Spleen (tissue), 11 donors: ENCODE measurements at regions not wholly inside any gene's neighbourhood (a gene's known extent, or its start where the extent isn't known, plus 50 kb on each side); places are given as distances from the start of the nearest gene placed in this dataset.

Experiments used
- DNase-seq: peaks from one replicate; pipeline ENCODE4 v3.0.0-alpha.2; 2020
- H3K27ac ChIP-seq, 8 donors: fragments of 200-600 bp; sonication (generic) in 7 of 8; 1 replicate in 4 of 8; 2 replicates in 4 of 8; pipeline versions ENCODE4 v1.5.0 to v1.8.0; 2016 to 2021; ENCODE audit warnings: inconsistent platforms in 4 of 8, mild to moderate bottlenecking in 4 of 8, moderate library complexity in 1 of 8
- H3K27me3 ChIP-seq, 7 donors: fragments of 200-600 bp; sonication (generic) in 6 of 7; replicated peaks in 1 of 7; 1 replicate in 4 of 7; 2 replicates in 3 of 7; pipeline versions ENCODE4 v1.5.0 to v1.8.0; 2016 to 2021; ENCODE audit warnings: inconsistent platforms in 3 of 7, mild to moderate bottlenecking in 1 of 7
- H3K36me3 ChIP-seq, 6 donors: fragments of 200-600 bp; sonication (generic) in 5 of 6; 1 replicate in 4 of 6; 2 replicates in 2 of 6; pipeline versions ENCODE4 v1.5.0 to v1.8.0; 2016 to 2021; ENCODE audit warnings: inconsistent platforms in 2 of 6
- H3K4me1 ChIP-seq, 6 donors: fragments of 200-600 bp; sonication (generic) in 5 of 6; 1 replicate in 3 of 6; 2 replicates in 3 of 6; pipeline versions ENCODE4 v1.5.0 to v1.8.0; 2016 to 2021; ENCODE audit warnings: inconsistent platforms in 3 of 6
- H3K4me3 ChIP-seq, 8 donors: fragments of 200-600 bp; sonication (generic) in 7 of 8; 1 replicate in 4 of 8; 2 replicates in 4 of 8; pipeline versions ENCODE4 v1.5.0 to v1.8.0; 2016 to 2021; ENCODE audit warnings: inconsistent platforms in 4 of 8, mild to moderate bottlenecking in 4 of 8, moderate library complexity in 2 of 8
- H3K9me3 ChIP-seq, 8 donors: fragments of 200-600 bp; sonication (generic) in 7 of 8; 1 replicate in 4 of 8; 2 replicates in 4 of 8; pipeline versions ENCODE4 v1.5.0 to v1.8.0; 2016 to 2021; ENCODE audit warnings: inconsistent platforms in 4 of 8
- CTCF ChIP-seq, 11 experiments: fragments of 200-600 bp in 7 of 11; fragments of 450-650 bp in 4 of 11; sonication (generic) in 4 of 11; IDR thresholded peaks in 8 of 11; conservative IDR thresholded peaks in 3 of 11; 1 replicate in 7 of 11; 2 replicates in 4 of 11; pipeline versions ENCODE4 v1.4.0 to v1.8.0; 2016 to 2021; ENCODE audit warnings: antibody characterized with exemption in 11 of 11, inconsistent platforms in 4 of 11, mild to moderate bottlenecking in 1 of 11
- POLR2A ChIP-seq, 3 donors: fragments of 450-650 bp; IDR thresholded peaks; one replicate each; pipeline ENCODE4 v1.5.1; 2017; ENCODE audit warnings: antibody characterized with exemption in 3 of 3, mild to moderate bottlenecking in 1 of 3
- POLR2AphosphoS5 ChIP-seq, 3 donors: sonication (generic); formaldehyde crosslinking; IDR thresholded peaks; one replicate each; pipeline ENCODE4 v1.5.1; 2017; ENCODE audit warnings: antibody characterized with exemption in 3 of 3
- WGBS, 5 donors: extraction: QIAGEN DNeasy Blood & Tissue Kit in 3 of 5; methylation state at CpG; one replicate each; pipeline versions ENCODE4 v1.1.5 to v1.1.7; 2013 to 2018; 5-methylcytosine and 5-hydroxymethylcytosine counted together
- intact Hi-C: fragments of 100-400 bp; cut with DNase I; formaldehyde crosslinking; loops from one replicate; pipeline ENCODE4 v1.15.0; 2023; ENCODE audit warnings: low total_unique reads
- donor health status: healthy with polysubstance abuse.
- donor health status: DM: no; HTN: no; CAD: no; lungs with moderate emphysema.
- donor health status: DM: no; HTN: no; CAD: no.
- donor health status: Bipolar disorder and iron deficiency.
- donor health status: healthy.
- donor health status: DM: no; HTN: no; CAD: no.
- donor health status: DM: yes; HTN: yes; CAD: no.

GRCh38 chr20:22420116-22420598, 164.2 kb downstream of the FOXA2 start:
- no peak for DNase-seq

GRCh38 chr20:22418738-22419137, 165.6 kb downstream of the FOXA2 start:
- no peak overlapping the region for H3K4me3 ChIP-seq
- no peaks in the 10 kb centered on the region for H3K9me3 ChIP-seq

More at GRCh38 chr20:22420116-22420598, 164.2 kb downstream of the FOXA2 start:
- Histone ChIP-seq H3K27me3 (peaks cover 0 to 4% (median 0%) of the 10 kb centered on the region in 7 donors), H3K9me3 (no peaks in the 10 kb centered on the region), H3K27ac (no peak overlapping the region), H3K4me3 (no peak overlapping the region), H3K4me1 (no peaks in the 10 kb centered on the region), H3K36me3 (no peaks in the 10 kb centered on the region)
- no peak for TF ChIP-seq CTCF (IDR thresholded peaks at IDR 0.05 in 8 of 11, conservative IDR thresholded peaks at IDR 0.05 in 3 of 11)
- intact Hi-C loops: no loop called here
- 90 to 94% (median 92%) methylated on average over 3 of the region's 3 CpGs for WGBS, 5 donors

GRCh38 chr20:22414305-22414742, 170.0 kb downstream of the FOXA2 start:
- DNase-seq: no peak
- 17 to 37% (median 34%) methylated on average over 4 of the region's 4 CpGs for WGBS, 5 donors
- peaks cover 0 to 4% (median 0%) of the 10 kb centered on the region in 7 donors for H3K27me3 ChIP-seq
- no peaks in the 10 kb centered on the region for H3K9me3 ChIP-seq
- H3K4me1 ChIP-seq: no peaks in the 10 kb centered on the region
- no peak overlapping the region for H3K4me3 ChIP-seq
- no peak overlapping the region for H3K27ac ChIP-seq
- no peak for TF ChIP-seq POLR2A (IDR thresholded peaks at IDR 0.05)
- no peak for TF ChIP-seq POLR2AphosphoS5 (IDR thresholded peaks at IDR 0.05)
- TF ChIP-seq CTCF (IDR thresholded peaks at IDR 0.05 in 8 of 11, conservative IDR thresholded peaks at IDR 0.05 in 3 of 11): no peak
- no peaks in the 10 kb centered on the region for H3K36me3 ChIP-seq
- intact Hi-C loops: no loop called here

More at GRCh38 chr20:22418738-22419137, 165.6 kb downstream of the FOXA2 start:
- DNase-seq: no peak
- no peaks in the 10 kb centered on the region for H3K4me1 ChIP-seq
- TF ChIP-seq CTCF (IDR thresholded peaks at IDR 0.05 in 8 of 11, conservative IDR thresholded peaks at IDR 0.05 in 3 of 11): no peak
- TF ChIP-seq POLR2AphosphoS5 (IDR thresholded peaks at IDR 0.05): no peak
- TF ChIP-seq POLR2A (IDR thresholded peaks at IDR 0.05): no peak
- H3K27ac ChIP-seq: no peak overlapping the region
- peaks cover 0 to 4% (median 0%) of the 10 kb centered on the region in 7 donors for H3K27me3 ChIP-seq
- intact Hi-C loops: no loop called here
- no peaks in the 10 kb centered on the region for H3K36me3 ChIP-seq
- WGBS, 5 donors: 81 to 98% (median 86%) methylated on average over 2 of the region's 2 CpGs

- no peak for TF ChIP-seq POLR2AphosphoS5 (IDR thresholded peaks at IDR 0.05)
- no peak for TF ChIP-seq CTCF (IDR thresholded peaks at IDR 0.05 in 8 of 11, conservative IDR thresholded peaks at IDR 0.05 in 3 of 11)
- no peak for TF ChIP-seq POLR2A (IDR thresholded peaks at IDR 0.05)
- Histone ChIP-seq H3K4me3 (no peak overlapping the region), H3K36me3 (no peaks in the 10 kb centered on the region), H3K4me1 (no peaks in the 10 kb centered on the region), H3K9me3 (no peaks in the 10 kb centered on the region), H3K27ac (no peak overlapping the region), H3K27me3 (peaks cover 0 to 4% (median 0%) of the 10 kb centered on the region in 7 donors)
- DNase-seq: no peak
- WGBS, 5 donors: 68 to 82% (median 72%) methylated on average over 14 of the region's 14 CpGs
- intact Hi-C loops: no loop called here
These were observed 171.1 kb downstream of the FOXA2 start for GRCh38 chr20:22412977-22413868.
